Hepatocyte (in vitro differentiated cells): ENCODE measurements at regions not wholly inside any gene's neighbourhood (a gene's known extent, or its start where the extent isn't known, plus 50 kb on each side); places are given as distances from the start of the nearest gene placed in this dataset.
"Not testable (repeated sequence)": the region's sequence is repeated elsewhere in the genome, so short reads cannot be mapped to it uniquely, and the experiment has no call there.

ENCODE experiments used
- DNase-seq: peaks from one replicate; pipeline ENCODE4 v3.0.0-alpha.2; 2016; ENCODE audit warnings: low spot score
- H2AFZ ChIP-seq: fragments of 200-600 bp; sonication (generic); 2 replicates; pipeline ENCODE4 v1.6.0; 2016; ENCODE audit warnings: antibody characterized with exemption, mild to moderate bottlenecking
- H3K27ac ChIP-seq: fragments of 200-600 bp; sonication (generic); 2 replicates; pipeline ENCODE4 v1.5.1; 2016; ENCODE audit warnings: mild to moderate bottlenecking
- H3K27me3 ChIP-seq: fragments of 200-600 bp; sonication (generic); 2 replicates; pipeline ENCODE4 v1.6.1; 2016
- H3K36me3 ChIP-seq: fragments of 200-600 bp; sonication (generic); replicated peaks from 2 replicates; pipeline ENCODE4 v1.5.1; 2016; ENCODE audit warnings: low read depth; ENCODE audit not compliant: insufficient read depth
- H3K4me1 ChIP-seq: fragments of 200-600 bp; sonication (generic); 2 replicates; pipeline ENCODE4 v1.5.1; 2016; ENCODE audit warnings: mild to moderate bottlenecking, moderate library complexity; ENCODE audit not compliant: insufficient read depth
- H3K4me2 ChIP-seq: fragments of 200-600 bp; sonication (generic); 2 replicates; pipeline ENCODE4 v1.6.0; 2016
- H3K4me3 ChIP-seq: fragments of 200-600 bp; sonication (generic); 2 replicates; pipeline ENCODE4 v1.5.1; 2016; ENCODE audit warnings: mild to moderate bottlenecking
- H3K79me2 ChIP-seq: fragments of 200-600 bp; sonication (generic); 2 replicates; pipeline ENCODE4 v1.6.0; 2017; ENCODE audit warnings: mild to moderate bottlenecking
- H3K9me2 ChIP-seq: fragments of 200-600 bp; sonication (generic); replicated peaks from 2 replicates; pipeline ENCODE4 v1.6.0; 2017; ENCODE audit warnings: mild to moderate bottlenecking; ENCODE audit not compliant: insufficient read depth
- H3K9me3 ChIP-seq: fragments of 200-600 bp; sonication (generic); 2 replicates; pipeline ENCODE4 v1.5.1; 2016; ENCODE audit warnings: low read depth, mild to moderate bottlenecking
- H4K20me1 ChIP-seq: fragments of 200-600 bp; sonication (generic); 2 replicates; pipeline ENCODE4 v1.6.0; 2016; ENCODE audit warnings: mild to moderate bottlenecking; ENCODE audit not compliant: insufficient read depth, poor library complexity, severe bottlenecking
- CTCF ChIP-seq: fragments of 200-600 bp; sonication (generic); IDR thresholded peaks from 2 replicates; pipeline ENCODE4 v1.5.1; 2016; ENCODE audit warnings: antibody characterized with exemption, mild to moderate bottlenecking; ENCODE audit not compliant: poor library complexity
- EZH2 ChIP-seq: fragments of 200-600 bp; sonication (generic); IDR thresholded peaks from 2 replicates; pipeline ENCODE4 v1.6.1; 2016; ENCODE audit warnings: antibody characterized with exemption, mild to moderate bottlenecking, borderline replicate concordance
- EZH2phosphoT487 ChIP-seq: fragments of 200-600 bp; sonication (generic); IDR thresholded peaks from one replicate; pipeline ENCODE4 v1.6.1; 2018; ENCODE audit warnings: antibody characterized with exemption, mild to moderate bottlenecking, low read depth, moderate library complexity; ENCODE audit not compliant: unreplicated experiment, severe bottlenecking
- WGBS: methylation state at CpG from one replicate; pipeline ENCODE4 v1.1.6; 2016; ENCODE audit warnings: low lambda C conversion rate; ENCODE audit errors: missing lambda C conversion rate; 5-methylcytosine and 5-hydroxymethylcytosine counted together

GRCh38 chr2:36165132-36165531 lies 190.4 kb upstream of the CRIM1 start:
- no peak for DNase-seq
- no peak overlapping the region for H3K4me3 ChIP-seq
- H4K20me1 ChIP-seq: no peaks in the 10 kb centered on the region
- no peak overlapping the region for H3K4me2 ChIP-seq
- no peak overlapping the region for H2AFZ ChIP-seq
- TF ChIP-seq EZH2phosphoT487 (no peak), CTCF (no peak), EZH2 (no peak)
- no peaks in the 10 kb centered on the region for H3K36me3 ChIP-seq
- 72% methylated on average over 4 of the region's 4 CpGs for WGBS
- no peaks in the 10 kb centered on the region for H3K9me3 ChIP-seq
- H3K79me2 ChIP-seq: no peaks in the 10 kb centered on the region
- H3K27ac ChIP-seq: peak overlapping the region; percentile 42
- H3K4me1 ChIP-seq: peaks cover 6% of the 10 kb centered on the region
- H3K9me2 ChIP-seq: no peaks in the 10 kb centered on the region
- H3K27me3 ChIP-seq: no peaks in the 10 kb centered on the region

DNA sequence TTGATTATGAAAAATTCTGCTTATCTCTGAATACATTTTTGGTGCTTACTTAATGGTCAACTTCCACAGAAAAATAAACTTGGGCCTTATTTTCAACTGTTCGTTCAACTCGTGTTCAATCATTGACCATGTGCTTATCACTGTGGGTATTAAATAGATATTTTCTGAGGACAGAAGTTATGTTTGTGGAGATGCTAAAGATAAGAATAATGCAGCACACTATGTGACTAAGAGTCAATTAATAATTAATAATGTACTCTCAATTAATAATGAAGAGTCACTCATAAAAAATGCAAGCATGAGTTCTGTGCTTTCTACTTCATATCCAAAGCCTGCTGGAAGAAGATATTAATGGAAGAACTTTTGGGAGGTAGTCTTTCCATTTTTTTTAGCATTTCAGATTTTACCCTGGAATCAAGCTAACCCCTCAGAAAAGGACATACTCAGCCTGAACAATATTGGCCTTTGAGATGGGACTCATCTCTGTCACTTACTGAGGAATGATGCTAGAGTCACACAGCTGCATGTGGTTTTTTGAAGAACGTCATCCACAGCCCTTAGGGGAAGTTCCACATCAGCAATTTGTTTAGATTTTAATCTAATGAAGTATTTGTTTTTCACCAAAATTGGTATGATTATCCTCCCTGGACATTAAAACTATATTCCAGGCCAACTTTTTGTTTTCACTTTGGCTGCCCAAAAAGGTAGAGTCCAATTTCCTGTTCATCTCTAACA lies 191.9 kb upstream of the CRIM1 start:
- Histone ChIP-seq H3K9me2 (no peaks in the 10 kb centered on the region), H3K27ac (no peak overlapping the region), H3K36me3 (no peaks in the 10 kb centered on the region), H3K4me1 (peaks cover 6% of the 10 kb centered on the region), H2AFZ (no peak overlapping the region), H3K4me2 (no peak overlapping the region), H3K27me3 (no peaks in the 10 kb centered on the region), H3K9me3 (no peaks in the 10 kb centered on the region), H4K20me1 (no peaks in the 10 kb centered on the region), H3K79me2 (no peaks in the 10 kb centered on the region), H3K4me3 (no peak overlapping the region)
- WGBS: 66% methylated on average over 3 of the region's 3 CpGs
- TF ChIP-seq EZH2phosphoT487: no peak
- TF ChIP-seq EZH2: no peak
- no peak for TF ChIP-seq CTCF
- DNase-seq: no peak

DNA sequence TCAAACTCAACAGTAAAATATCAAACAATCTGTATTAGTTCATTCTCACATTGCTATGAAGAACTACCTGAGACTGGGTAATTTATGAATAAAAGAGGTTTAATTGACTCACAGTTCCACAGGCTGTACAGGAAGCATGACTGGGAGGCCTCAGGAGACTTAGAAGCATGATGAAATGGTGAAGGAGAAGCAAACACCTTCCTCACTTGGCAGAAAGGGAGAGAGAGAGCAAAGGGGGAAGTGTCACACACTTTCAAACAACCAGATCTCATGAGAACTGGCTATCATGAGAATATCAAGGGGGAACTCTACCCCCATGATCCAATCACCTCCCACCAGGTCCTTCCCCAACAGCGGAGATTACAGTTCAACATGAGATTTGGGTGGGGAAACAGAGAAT lies 198.5 kb upstream of the CRIM1 start:
- H4K20me1 ChIP-seq, H3K79me2 ChIP-seq, H3K9me2 ChIP-seq, H3K27ac ChIP-seq, H3K27me3 ChIP-seq, DNase-seq, H3K4me3 ChIP-seq, H3K36me3 ChIP-seq, H3K9me3 ChIP-seq, H3K4me1 ChIP-seq, H2AFZ ChIP-seq, H3K4me2 ChIP-seq: not testable (repeated sequence)
- 94% methylated on average over 1 of the region's 1 CpG for WGBS

- Histone ChIP-seq H3K4me1 (no peaks in the 10 kb centered on the region), H3K36me3 (no peaks in the 10 kb centered on the region), H4K20me1 (no peaks in the 10 kb centered on the region), H3K9me3 (no peaks in the 10 kb centered on the region), H2AFZ (no peak overlapping the region), H3K9me2 (no peaks in the 10 kb centered on the region), H3K27ac (no peak overlapping the region), H3K79me2 (no peaks in the 10 kb centered on the region), H3K4me3 (no peak overlapping the region), H3K4me2 (no peak overlapping the region), H3K27me3 (no peaks in the 10 kb centered on the region)
- no peak for DNase-seq
- 83% methylated on average over 4 of the region's 4 CpGs for WGBS
- TF ChIP-seq EZH2 (no peak), CTCF (no peak), EZH2phosphoT487 (no peak)
Measured at GRCh38 chr2:36147670-36148390, 207.7 kb upstream of the CRIM1 start.
